GM12878 (cell line): ENCODE measurements at regions not wholly inside any gene's neighbourhood (a gene's known extent, or its start where the extent isn't known, plus 50 kb on each side); places are given as distances from the start of the nearest gene placed in this dataset.

Experiments used
- ATAC-seq: fragments of 200-7000 bp; cut with Tn5 transposase; 3 replicates; pipeline ENCODE4 v1.9.1; 2020; ENCODE audit warnings: mild to moderate bottlenecking, moderate library complexity
- BruUV-seq: library from RNA; stranded (reverse); fragments of 400-500 nt; replicated peaks from 2 replicates; lab custom pipeline; 2021; lab: Mats Ljungman, UMichigan
- CTCF ChIA-PET: fragments of 300-600 bp; sonication (Branson Sonifier 250); formaldehyde crosslinking; extraction: SDS; loops from one replicate; lab custom pipeline; 2021; ENCODE audit warnings: inconsistent platforms; lab: Yijun Ruan, JAX
- POLR2A ChIA-PET: fragments of 350-600 bp; formaldehyde crosslinking; extraction: SDS; loops from one replicate; lab custom pipeline; 2021; ENCODE audit warnings: inconsistent platforms; lab: Charles Lee
- RAD21 ChIA-PET: fragments of 300-600 bp; sonication (Branson Sonifier 250); formaldehyde crosslinking; loops from one replicate; lab custom pipeline; 2023; ENCODE audit warnings: antibody characterized with exemption; ENCODE audit not compliant: unreplicated experiment; lab: Charles Lee
- SMC1A ChIA-PET: fragments of 300-600 bp; sonication (Branson Sonifier 250); formaldehyde crosslinking; loops from one replicate; lab custom pipeline; 2023; ENCODE audit not compliant: unreplicated experiment, uncharacterized antibody; lab: Charles Lee
- DNase-seq: peaks from one replicate; pipeline ENCODE4 v3.0.0-alpha.2; 2011; ENCODE audit warnings: low read depth, low spot score
- FAIRE-seq: peaks from 3 replicates; lab custom pipeline; 2011; peaks lifted over from hg19 to GRCh38; lab: Jason Lieb, UNC
- H2AFZ ChIP-seq: 2 replicates; pipeline ENCODE4 v1.6.0; 2011; ENCODE audit warnings: low read depth, low read length, control low read depth; ENCODE audit not compliant: control insufficient read depth
- H3K27ac ChIP-seq: 2 replicates; pipeline ENCODE4 v1.5.1; 2011; ENCODE audit warnings: control low read depth; ENCODE audit not compliant: control insufficient read depth, insufficient read depth
- H3K27me3 ChIP-seq, 2 experiments: replicated peaks in 1 of 2; 2 replicates each; pipeline versions ENCODE4 v1.6.0 to v1.6.1; 2011; ENCODE audit warnings: low read length in 1 of 2; ENCODE audit not compliant: control insufficient read depth in 2 of 2, insufficient read depth in 2 of 2
- H3K36me3 ChIP-seq, 2 experiments: 2 replicates each; pipeline ENCODE4 v1.5.1; 2011; ENCODE audit warnings: low read length in 1 of 2; ENCODE audit not compliant: control insufficient read depth in 2 of 2, insufficient read depth in 2 of 2
- H3K4me1 ChIP-seq: 2 replicates; pipeline ENCODE4 v1.6.1; 2011; ENCODE audit warnings: mild to moderate bottlenecking, low read length, moderate library complexity, mixed read lengths; ENCODE audit not compliant: control insufficient read depth, insufficient read depth
- H3K4me2 ChIP-seq: 2 replicates; pipeline ENCODE4 v1.6.0; 2011; ENCODE audit warnings: control low read depth; ENCODE audit not compliant: control insufficient read depth, insufficient read depth
- H3K4me3 ChIP-seq: fragments of 200-600 bp; sonication (generic); 2 replicates; pipeline ENCODE4 v1.5.1; 2016
- H3K79me2 ChIP-seq: 2 replicates; pipeline ENCODE4 v1.6.0; 2011; ENCODE audit warnings: low read length; ENCODE audit not compliant: control insufficient read depth, insufficient read depth
- H3K9ac ChIP-seq: 2 replicates; pipeline ENCODE4 v1.8.0; 2011; ENCODE audit warnings: low read length, control low read depth, mixed read lengths; ENCODE audit not compliant: control insufficient read depth, insufficient read depth
- H3K9me3 ChIP-seq: replicated peaks from 3 replicates; pipeline ENCODE4 v1.5.1; 2011; ENCODE audit warnings: mild to moderate bottlenecking, low read length; ENCODE audit not compliant: control insufficient read depth, insufficient read depth
- H4K20me1 ChIP-seq: 2 replicates; pipeline ENCODE4 v1.6.0; 2011; ENCODE audit not compliant: control insufficient read depth, insufficient read depth
- CBX5 ChIP-seq: sonication (generic); IDR thresholded peaks from 2 replicates; pipeline ENCODE4 v1.6.1; 2016; ENCODE audit warnings: low read depth, moderate library complexity, mild to moderate bottlenecking, inconsistent platforms
- CEBPB ChIP-seq, 2 experiments: fragments of 150-350 bp in 1 of 2; IDR thresholded peaks; 2 replicates each; pipeline ENCODE4 v1.6.1; 2012 to 2014; ENCODE audit warnings: low read depth in 2 of 2, low read length in 2 of 2, borderline replicate concordance in 1 of 2, inconsistent platforms in 1 of 2
- CHD1 ChIP-seq: IDR thresholded peaks from 2 replicates; pipeline ENCODE4 v1.6.1; 2012; ENCODE audit warnings: low read depth, low read length, improper control_type of control experiment
- CREM ChIP-seq: IDR thresholded peaks from 2 replicates; pipeline ENCODE4 v1.6.1; 2014; ENCODE audit warnings: antibody characterized with exemption, low read depth
- TARDBP ChIP-seq: IDR thresholded peaks from 2 replicates; pipeline ENCODE4 v1.6.1; 2016; ENCODE audit warnings: borderline replicate concordance
- YBX1 ChIP-seq: fragments of 450-650 bp; IDR thresholded peaks from 2 replicates; pipeline ENCODE4 v1.6.1; 2016; ENCODE audit warnings: antibody characterized with exemption
- ZNF207 ChIP-seq: fragments of 450-650 bp; IDR thresholded peaks from 2 replicates; pipeline ENCODE4 v1.6.1; 2014; ENCODE audit warnings: antibody characterized with exemption, mild to moderate bottlenecking, borderline replicate concordance
- WGBS: methylation state at CpG from one replicate; pipeline ENCODE4 v1.1.6; 2016; ENCODE audit warnings: low lambda C conversion rate; ENCODE audit not compliant: insufficient replicate concordance, insufficient coverage; ENCODE audit errors: missing lambda C conversion rate; 5-methylcytosine and 5-hydroxymethylcytosine counted together
- in situ Hi-C: fragments of 300-500 bp; cut with MboI; formaldehyde crosslinking; loops from 9 replicates; pipeline ENCODE4 v1.14.3; 2018; ENCODE audit warnings: mixed read lengths
- intact Hi-C: fragments of 100-400 bp; cut with micrococcal nuclease; formaldehyde crosslinking; loops from one replicate; pipeline ENCODE4 v1.14.2; 2022; ENCODE audit not compliant: unreplicated experiment
- TF ChIP-seq, protein P1 (sequence below): IDR thresholded peaks from 2 replicates; pipeline ENCODE4 v1.6.1; 2011; ENCODE audit warnings: low read depth, low read length, improper control_type of control experiment, borderline replicate concordance
- TF ChIP-seq, protein P2 (sequence below): fragments of 450-650 bp; IDR thresholded peaks from 2 replicates; pipeline ENCODE4 v1.6.1; 2016; ENCODE audit warnings: mild to moderate bottlenecking, moderate library complexity, borderline replicate concordance
- TF ChIP-seq, protein P3 (sequence below): fragments of 450-650 bp; IDR thresholded peaks from 2 replicates; pipeline ENCODE4 v1.6.1; 2016; ENCODE audit warnings: mild to moderate bottlenecking
- TF ChIP-seq, protein P4 (sequence below): fragments of 150-350 bp; IDR thresholded peaks from 2 replicates; pipeline ENCODE4 v1.6.1; 2016; ENCODE audit warnings: low read depth, low read length

DNA sequence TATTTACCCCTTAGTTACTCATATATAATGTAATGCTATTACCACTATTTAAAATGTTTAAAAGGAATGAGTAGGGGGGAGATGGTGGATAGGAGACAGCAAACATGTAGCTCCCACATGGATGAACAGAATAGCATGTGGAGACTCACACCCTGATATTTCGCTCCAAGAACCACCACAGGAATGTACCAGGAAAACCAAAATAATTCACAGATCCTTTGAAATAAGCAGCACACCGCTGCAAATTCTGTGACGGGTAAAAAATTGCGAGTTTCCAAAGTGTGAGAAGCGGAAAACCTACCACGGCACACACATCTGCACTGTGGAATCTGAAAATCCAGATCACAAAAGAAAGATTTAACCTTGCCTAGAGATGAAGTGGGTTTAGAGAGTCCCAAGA is 428.2 kb downstream of the TLL1 start:
- no peaks in the 10 kb centered on the region for H3K4me1 ChIP-seq
- WGBS: 52% methylated on average over 6 of the region's 6 CpGs
- in situ Hi-C loops (no loop called here), intact Hi-C loops (no loop called here)
- RAD21 ChIA-PET: no interaction called here
- POLR2A ChIA-PET: no interaction called here
- no peaks in the 10 kb centered on the region for H3K9me3 ChIP-seq
- TF ChIP-seq, protein P1, sequence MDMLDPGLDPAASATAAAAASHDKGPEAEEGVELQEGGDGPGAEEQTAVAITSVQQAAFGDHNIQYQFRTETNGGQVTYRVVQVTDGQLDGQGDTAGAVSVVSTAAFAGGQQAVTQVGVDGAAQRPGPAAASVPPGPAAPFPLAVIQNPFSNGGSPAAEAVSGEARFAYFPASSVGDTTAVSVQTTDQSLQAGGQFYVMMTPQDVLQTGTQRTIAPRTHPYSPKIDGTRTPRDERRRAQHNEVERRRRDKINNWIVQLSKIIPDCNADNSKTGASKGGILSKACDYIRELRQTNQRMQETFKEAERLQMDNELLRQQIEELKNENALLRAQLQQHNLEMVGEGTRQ: no peak
- TF ChIP-seq, protein P2, sequence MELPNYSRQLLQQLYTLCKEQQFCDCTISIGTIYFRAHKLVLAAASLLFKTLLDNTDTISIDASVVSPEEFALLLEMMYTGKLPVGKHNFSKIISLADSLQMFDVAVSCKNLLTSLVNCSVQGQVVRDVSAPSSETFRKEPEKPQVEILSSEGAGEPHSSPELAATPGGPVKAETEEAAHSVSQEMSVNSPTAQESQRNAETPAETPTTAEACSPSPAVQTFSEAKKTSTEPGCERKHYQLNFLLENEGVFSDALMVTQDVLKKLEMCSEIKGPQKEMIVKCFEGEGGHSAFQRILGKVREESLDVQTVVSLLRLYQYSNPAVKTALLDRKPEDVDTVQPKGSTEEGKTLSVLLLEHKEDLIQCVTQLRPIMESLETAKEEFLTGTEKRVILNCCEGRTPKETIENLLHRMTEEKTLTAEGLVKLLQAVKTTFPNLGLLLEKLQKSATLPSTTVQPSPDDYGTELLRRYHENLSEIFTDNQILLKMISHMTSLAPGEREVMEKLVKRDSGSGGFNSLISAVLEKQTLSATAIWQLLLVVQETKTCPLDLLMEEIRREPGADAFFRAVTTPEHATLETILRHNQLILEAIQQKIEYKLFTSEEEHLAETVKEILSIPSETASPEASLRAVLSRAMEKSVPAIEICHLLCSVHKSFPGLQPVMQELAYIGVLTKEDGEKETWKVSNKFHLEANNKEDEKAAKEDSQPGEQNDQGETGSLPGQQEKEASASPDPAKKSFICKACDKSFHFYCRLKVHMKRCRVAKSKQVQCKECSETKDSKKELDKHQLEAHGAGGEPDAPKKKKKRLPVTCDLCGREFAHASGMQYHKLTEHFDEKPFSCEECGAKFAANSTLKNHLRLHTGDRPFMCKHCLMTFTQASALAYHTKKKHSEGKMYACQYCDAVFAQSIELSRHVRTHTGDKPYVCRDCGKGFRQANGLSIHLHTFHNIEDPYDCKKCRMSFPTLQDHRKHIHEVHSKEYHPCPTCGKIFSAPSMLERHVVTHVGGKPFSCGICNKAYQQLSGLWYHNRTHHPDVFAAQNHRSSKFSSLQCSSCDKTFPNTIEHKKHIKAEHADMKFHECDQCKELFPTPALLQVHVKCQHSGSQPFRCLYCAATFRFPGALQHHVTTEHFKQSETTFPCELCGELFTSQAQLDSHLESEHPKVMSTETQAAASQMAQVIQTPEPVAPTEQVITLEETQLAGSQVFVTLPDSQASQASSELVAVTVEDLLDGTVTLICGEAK: no peak
- TF ChIP-seq CREM: no peak
- TF ChIP-seq, protein P3, sequence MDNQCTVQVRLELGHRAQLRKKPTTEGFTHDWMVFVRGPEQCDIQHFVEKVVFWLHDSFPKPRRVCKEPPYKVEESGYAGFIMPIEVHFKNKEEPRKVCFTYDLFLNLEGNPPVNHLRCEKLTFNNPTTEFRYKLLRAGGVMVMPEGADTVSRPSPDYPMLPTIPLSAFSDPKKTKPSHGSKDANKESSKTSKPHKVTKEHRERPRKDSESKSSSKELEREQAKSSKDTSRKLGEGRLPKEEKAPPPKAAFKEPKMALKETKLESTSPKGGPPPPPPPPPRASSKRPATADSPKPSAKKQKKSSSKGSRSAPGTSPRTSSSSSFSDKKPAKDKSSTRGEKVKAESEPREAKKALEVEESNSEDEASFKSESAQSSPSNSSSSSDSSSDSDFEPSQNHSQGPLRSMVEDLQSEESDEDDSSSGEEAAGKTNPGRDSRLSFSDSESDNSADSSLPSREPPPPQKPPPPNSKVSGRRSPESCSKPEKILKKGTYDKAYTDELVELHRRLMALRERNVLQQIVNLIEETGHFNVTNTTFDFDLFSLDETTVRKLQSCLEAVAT: no peak
- TF ChIP-seq TARDBP: no peak
- no peak for TF ChIP-seq YBX1
- TF ChIP-seq CEBPB (IDR thresholded peaks at IDR 0.05; ENCODE audit: borderline replicate concordance in 1 of 2, low read depth in 2 of 2, low read length in 2 of 2): no peak
- no peak for TF ChIP-seq CHD1
- no peak for TF ChIP-seq CBX5
- TF ChIP-seq, protein P4, sequence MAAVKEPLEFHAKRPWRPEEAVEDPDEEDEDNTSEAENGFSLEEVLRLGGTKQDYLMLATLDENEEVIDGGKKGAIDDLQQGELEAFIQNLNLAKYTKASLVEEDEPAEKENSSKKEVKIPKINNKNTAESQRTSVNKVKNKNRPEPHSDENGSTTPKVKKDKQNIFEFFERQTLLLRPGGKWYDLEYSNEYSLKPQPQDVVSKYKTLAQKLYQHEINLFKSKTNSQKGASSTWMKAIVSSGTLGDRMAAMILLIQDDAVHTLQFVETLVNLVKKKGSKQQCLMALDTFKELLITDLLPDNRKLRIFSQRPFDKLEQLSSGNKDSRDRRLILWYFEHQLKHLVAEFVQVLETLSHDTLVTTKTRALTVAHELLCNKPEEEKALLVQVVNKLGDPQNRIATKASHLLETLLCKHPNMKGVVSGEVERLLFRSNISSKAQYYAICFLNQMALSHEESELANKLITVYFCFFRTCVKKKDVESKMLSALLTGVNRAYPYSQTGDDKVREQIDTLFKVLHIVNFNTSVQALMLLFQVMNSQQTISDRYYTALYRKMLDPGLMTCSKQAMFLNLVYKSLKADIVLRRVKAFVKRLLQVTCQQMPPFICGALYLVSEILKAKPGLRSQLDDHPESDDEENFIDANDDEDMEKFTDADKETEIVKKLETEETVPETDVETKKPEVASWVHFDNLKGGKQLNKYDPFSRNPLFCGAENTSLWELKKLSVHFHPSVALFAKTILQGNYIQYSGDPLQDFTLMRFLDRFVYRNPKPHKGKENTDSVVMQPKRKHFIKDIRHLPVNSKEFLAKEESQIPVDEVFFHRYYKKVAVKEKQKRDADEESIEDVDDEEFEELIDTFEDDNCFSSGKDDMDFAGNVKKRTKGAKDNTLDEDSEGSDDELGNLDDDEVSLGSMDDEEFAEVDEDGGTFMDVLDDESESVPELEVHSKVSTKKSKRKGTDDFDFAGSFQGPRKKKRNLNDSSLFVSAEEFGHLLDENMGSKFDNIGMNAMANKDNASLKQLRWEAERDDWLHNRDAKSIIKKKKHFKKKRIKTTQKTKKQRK: no peak
- TF ChIP-seq ZNF207: no peak
- SMC1A ChIA-PET: interaction anchor here (0.8 kb wide), 1 partner anchor 362 kb away, joined by 3 read pairs; no protein-coding TSS in a partner anchor
- no peak for FAIRE-seq
- ATAC-seq: no peak
- no peak overlapping the region for H3K9ac ChIP-seq
- H3K4me2 ChIP-seq: no peak overlapping the region
- DNase-seq: no peak
- no peaks in the 10 kb centered on the region for H4K20me1 ChIP-seq
- CTCF ChIA-PET: no interaction called here
- no TSS peak for BruUV-seq
- no peak overlapping the region for H3K4me3 ChIP-seq
- H3K27me3 ChIP-seq: no peaks in the 10 kb centered on the region
- no peaks in the 10 kb centered on the region for H3K79me2 ChIP-seq
- H3K27ac ChIP-seq: no peak overlapping the region
- H2AFZ ChIP-seq: no peak overlapping the region
- no peaks in the 10 kb centered on the region for H3K36me3 ChIP-seq
